ENCODE measurements at regions not wholly inside any gene's neighbourhood (a gene's known extent, or its start where the extent isn't known, plus 50 kb on each side); places are given as distances from the start of the nearest gene placed in this dataset.

DNA sequence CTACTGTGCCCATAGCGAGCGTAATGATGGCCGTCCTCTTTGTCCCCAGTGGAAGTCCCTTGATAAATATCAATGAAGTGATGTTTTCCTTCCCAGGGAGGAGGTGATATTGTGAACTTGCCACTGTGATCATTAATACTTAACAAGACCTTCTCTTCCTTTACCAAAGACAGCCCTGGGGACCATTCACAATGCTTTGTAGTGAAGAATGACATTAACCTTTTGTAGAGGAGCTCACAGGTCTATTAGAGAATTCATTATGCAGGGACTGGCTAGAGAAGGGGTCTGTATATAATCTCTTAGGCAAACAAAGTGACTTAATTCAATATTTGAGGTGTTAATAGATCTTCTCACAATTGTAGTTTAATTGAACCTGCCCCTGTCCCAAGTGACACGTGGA lies 452.9 kb upstream of the DMAC1 start:
- Histone ChIP-seq H3K27me3 (ENCODE audit: control insufficient read depth in 2 of 2, insufficient read depth in 2 of 2, low read length in 2 of 2) (no peaks in the 10 kb centered on the region), H2AFZ (ENCODE audit: low read depth, low read length) (no peak overlapping the region), H3K4me3 (replicated peaks in 1 of 3; ENCODE audit: insufficient read depth in 1 of 3, low read depth in 1 of 3, low read length in 3 of 3) (no peak overlapping the region), H3K27ac (ENCODE audit: insufficient read depth, low read depth, low read length) (no peak overlapping the region), H3K79me2 (ENCODE audit: control insufficient read depth, insufficient read depth, low read length) (no peaks in the 10 kb centered on the region), H3K9me3 (replicated peaks; ENCODE audit: control insufficient read depth, insufficient read depth, low read length) (no peaks in the 10 kb centered on the region), H3K4me1 (ENCODE audit: control insufficient read depth, extremely low read depth, insufficient read depth, low read length) (no peaks in the 10 kb centered on the region), H4K20me1 (replicated peaks; ENCODE audit: control insufficient read depth, extremely low read depth, insufficient read depth, low read length) (no peaks in the 10 kb centered on the region), H3K4me2 (ENCODE audit: insufficient read depth, low read length) (no peak overlapping the region), H3K9ac (replicated peaks; ENCODE audit: extremely low read depth, insufficient read depth, low read length) (no peak overlapping the region), H3K9me1 (replicated peaks; ENCODE audit: control insufficient read depth, extremely low read depth, insufficient read depth, low read length) (no peaks in the 10 kb centered on the region), H3K36me3 (ENCODE audit: control insufficient read depth in 2 of 2, extremely low read depth in 1 of 2, insufficient read depth in 2 of 2, low read length in 2 of 2) (no peaks in the 10 kb centered on the region)
- DNase-seq (ENCODE audit: low read depth, low spot score): no peak
- TF ChIP-seq POLR2A (IDR thresholded peaks at IDR 0.05; ENCODE audit: low read depth, low read length) (no peak), MAX (IDR thresholded peaks at IDR 0.05; ENCODE audit: insufficient read depth, insufficient read length) (no peak), FOS (IDR thresholded peaks at IDR 0.05; ENCODE audit: borderline replicate concordance, insufficient read depth, low read length) (no peak), JUN (IDR thresholded peaks at IDR 0.05; ENCODE audit: borderline replicate concordance, insufficient read depth, insufficient read length, low read depth) (no peak), EZH2 (IDR thresholded peaks at IDR 0.05; ENCODE audit: borderline replicate concordance, low read depth, low read length, severe bottlenecking) (no peak), POLR2AphosphoS5 (IDR thresholded peaks at IDR 0.05; ENCODE audit: insufficient read depth, low read depth, low read length) (no peak), MYC (IDR thresholded peaks at IDR 0.05; ENCODE audit: low read depth, low read length) (no peak), CTCF (IDR thresholded peaks at IDR 0.05; ENCODE audit: extremely low read depth in 1 of 2, insufficient read depth in 1 of 2, low read depth in 1 of 2, low read length in 2 of 2) (no peak), GATA2 (IDR thresholded peaks at IDR 0.05; ENCODE audit: insufficient read depth, insufficient read length, low read depth, low read length) (no peak)
- dilution Hi-C loops (cut with MboI; ENCODE audit: extremely low pct_ligation_motif_present, low sequenced_read_pairs): no loop called here
- FAIRE-seq: no peak
- CTCF ChIA-PET: no interaction called here
- intact Hi-C loops (cut with micrococcal nuclease): no loop called here
- POLR2A ChIA-PET: no interaction called here
- BruUV-seq (replicated peaks): no TSS peak

Measured in endothelial cell of umbilical vein (primary cell).